SK-N-SH (cell line): ENCODE measurements at regions not wholly inside any gene's neighbourhood (a gene's known extent, or its start where the extent isn't known, plus 50 kb on each side); places are given as distances from the start of the nearest gene placed in this dataset.

Experiments used
- CTCF ChIA-PET: fragments of 300-600, 350-600 bp; formaldehyde crosslinking; extraction: SDS; loops from one replicate; lab custom pipeline; 2021; lab: Yijun Ruan, JAX
- POLR2A ChIA-PET: fragments of 350-600 bp; sonication (Branson Sonifier 250); formaldehyde crosslinking; extraction: SDS; loops from one replicate; lab custom pipeline; 2020; ENCODE audit warnings: antibody characterized with exemption, inconsistent platforms; lab: Yijun Ruan, JAX
- DNase-seq: peaks from one replicate; pipeline ENCODE4 v3.0.0; 2012
- H2AFZ ChIP-seq: fragments of 200-600 bp; sonication (generic); 2 replicates; pipeline ENCODE4 v1.8.1; 2016; ENCODE audit warnings: antibody characterized with exemption, mild to moderate bottlenecking, low read depth
- H3F3A ChIP-seq: fragments of 200-600 bp; sonication (generic); replicated peaks from 2 replicates; pipeline ENCODE3; 2016; ENCODE audit warnings: antibody characterized with exemption, mild to moderate bottlenecking; ENCODE audit not compliant: insufficient read depth
- H3K27ac ChIP-seq, 2 experiments: fragments of 200-500 bp in 1 of 2; fragments of 200-600 bp in 1 of 2; sonication (Bioruptor generic) in 1 of 2; sonication (generic), shearing (Covaris generic) in 1 of 2; 2 replicates each; pipeline versions ENCODE4 v1.5.1 to v1.6.1; 2014 to 2016; ENCODE audit warnings: low read depth in 2 of 2, inconsistent platforms in 1 of 2, low read length in 1 of 2, mild to moderate bottlenecking in 1 of 2, mixed read lengths in 1 of 2
- H3K27me3 ChIP-seq: fragments of 200-600 bp; sonication (generic), shearing (Covaris generic); 2 replicates; pipeline ENCODE4 v1.6.1; 2016; ENCODE audit warnings: mixed run types; ENCODE audit not compliant: insufficient read depth
- H3K36me3 ChIP-seq, 2 experiments: fragments of 200-500 bp in 1 of 2; fragments of 200-600 bp in 1 of 2; sonication (Bioruptor generic) in 1 of 2; sonication (generic) in 1 of 2; replicated peaks in 1 of 2; 2 replicates each; pipeline versions ENCODE3 to v1.5.1; 2014 to 2016; ENCODE audit warnings: low read length in 1 of 2, mild to moderate bottlenecking in 1 of 2; ENCODE audit not compliant: insufficient read depth in 2 of 2, control insufficient read depth in 1 of 2
- H3K4me1 ChIP-seq, 2 experiments: fragments of 200-500 bp in 1 of 2; fragments of 200-600 bp in 1 of 2; sonication (Bioruptor generic) in 1 of 2; sonication (generic), shearing (Covaris generic) in 1 of 2; 2 replicates each; pipeline versions ENCODE4 v1.5.1 to v1.6.1; 2014 to 2016; ENCODE audit warnings: low read depth in 1 of 2, low read length in 1 of 2, mixed run types in 1 of 2; ENCODE audit not compliant: insufficient read depth in 2 of 2, control insufficient read depth in 1 of 2
- H3K4me2 ChIP-seq: fragments of 200-600 bp; sonication (generic), shearing (Covaris generic); 2 replicates; pipeline ENCODE4 v1.6.1; 2017; ENCODE audit warnings: mixed run types
- H3K4me3 ChIP-seq, 2 experiments: fragments of 200-500 bp in 1 of 2; fragments of 200-600 bp in 1 of 2; sonication (Bioruptor generic) in 1 of 2; sonication (generic), shearing (Covaris generic) in 1 of 2; 2 replicates each; pipeline versions ENCODE4 v1.5.1 to v1.8.1; 2014 to 2016; ENCODE audit warnings: low read depth in 2 of 2, inconsistent platforms in 1 of 2, low read length in 1 of 2, mild to moderate bottlenecking in 1 of 2, mixed read lengths in 1 of 2, moderate library complexity in 1 of 2
- H3K79me2 ChIP-seq: fragments of 200-600 bp; sonication (generic); 2 replicates; pipeline ENCODE4 v1.8.1; 2017; ENCODE audit warnings: mild to moderate bottlenecking; ENCODE audit not compliant: insufficient read depth
- H3K9ac ChIP-seq: fragments of 200-600 bp; sonication (generic); 2 replicates; pipeline ENCODE4 v1.6.1; 2017; ENCODE audit warnings: mixed run types
- H3K9me2 ChIP-seq: fragments of 200-600 bp; sonication (generic); 2 replicates; pipeline ENCODE4 v1.6.1; 2017; ENCODE audit warnings: mixed run types
- H3K9me3 ChIP-seq: fragments of 200-600 bp; sonication (generic); 2 replicates; pipeline ENCODE4 v1.6.1; 2017; ENCODE audit warnings: mixed run types, mild to moderate bottlenecking, moderate library complexity
- H4K20me1 ChIP-seq: fragments of 200-600 bp; sonication (generic); 2 replicates; pipeline ENCODE4 v1.6.1; 2017; ENCODE audit warnings: mild to moderate bottlenecking, mixed run types; ENCODE audit not compliant: insufficient read depth
- EZH2phosphoT487 ChIP-seq: fragments of 200-600 bp; sonication (generic); IDR thresholded peaks from 2 replicates; pipeline ENCODE4 v1.6.1; 2017; ENCODE audit warnings: low read depth, mixed run types, mild to moderate bottlenecking, antibody characterized with exemption, moderate library complexity, borderline replicate concordance
- FOSL2 ChIP-seq: IDR thresholded peaks from 2 replicates; pipeline ENCODE4 v1.4.0; 2012; ENCODE audit warnings: low read depth, mild to moderate bottlenecking, moderate library complexity, borderline replicate concordance
- FOXJ3 ChIP-seq: sonication (generic); formaldehyde crosslinking; IDR thresholded peaks from 2 replicates; pipeline ENCODE4 v1.5.1; 2020; ENCODE audit warnings: mild to moderate bottlenecking, missing genetic modification reagents
- GATA2 ChIP-seq: sonication (generic); formaldehyde crosslinking; IDR thresholded peaks from 2 replicates; pipeline ENCODE4 v1.5.0; 2020; ENCODE audit warnings: mild to moderate bottlenecking, missing genetic modification reagents
- JUND ChIP-seq: IDR thresholded peaks from 2 replicates; pipeline ENCODE4 v1.4.0; 2012
- MEF2A ChIP-seq: IDR thresholded peaks from 2 replicates; pipeline ENCODE4 v1.4.0; 2012; ENCODE audit warnings: low read depth, borderline replicate concordance
- NRF1 ChIP-seq: IDR thresholded peaks from 2 replicates; pipeline ENCODE4 v1.6.1; 2012; ENCODE audit warnings: low read depth, mild to moderate bottlenecking, low read length
- POLR2AphosphoS5 ChIP-seq: IDR thresholded peaks from 2 replicates; pipeline ENCODE4 v1.6.1; 2012; ENCODE audit warnings: low read depth, low read length
- RFX5 ChIP-seq: IDR thresholded peaks from 2 replicates; pipeline ENCODE4 v1.6.1; 2012; ENCODE audit warnings: mild to moderate bottlenecking, improper control_type of control experiment, low read length
- RXRA ChIP-seq: IDR thresholded peaks from 2 replicates; pipeline ENCODE4 v1.4.0; 2012; ENCODE audit warnings: low read depth, mild to moderate bottlenecking, borderline replicate concordance
- TAF1 ChIP-seq: IDR thresholded peaks from 2 replicates; pipeline ENCODE4 v1.6.1; 2012; ENCODE audit warnings: low read depth, mild to moderate bottlenecking, low read length, moderate library complexity, borderline replicate concordance
- TCF12 ChIP-seq: IDR thresholded peaks from 2 replicates; pipeline ENCODE4 v1.4.0; 2012
- WGBS: methylation state at CpG from one replicate; pipeline ENCODE4 v1.1.6; 2017; ENCODE audit warnings: low lambda C conversion rate; 5-methylcytosine and 5-hydroxymethylcytosine counted together
- TF ChIP-seq, protein P1 (sequence below): IDR thresholded peaks from 2 replicates; pipeline ENCODE4; 2012
- TF ChIP-seq, protein P2 (sequence below): IDR thresholded peaks from 2 replicates; pipeline ENCODE4 v1.4.0; 2012; ENCODE audit warnings: low read depth, borderline replicate concordance
- TF ChIP-seq, protein P3 (sequence below): fragments of 150-350 bp; IDR thresholded peaks from 2 replicates; pipeline ENCODE4 v1.6.1; 2016; ENCODE audit warnings: mild to moderate bottlenecking, low read depth, low read length
- TF ChIP-seq, protein P4 (sequence below): fragments of 150-350 bp; IDR thresholded peaks from 2 replicates; pipeline ENCODE4 v1.6.1; 2017; ENCODE audit warnings: antibody characterized with exemption, low read length, low read depth, borderline replicate concordance
- TF ChIP-seq, protein P5 (sequence below): IDR thresholded peaks from 2 replicates; pipeline ENCODE4 v1.4.0; 2012; ENCODE audit warnings: low read depth, borderline replicate concordance

DNA sequence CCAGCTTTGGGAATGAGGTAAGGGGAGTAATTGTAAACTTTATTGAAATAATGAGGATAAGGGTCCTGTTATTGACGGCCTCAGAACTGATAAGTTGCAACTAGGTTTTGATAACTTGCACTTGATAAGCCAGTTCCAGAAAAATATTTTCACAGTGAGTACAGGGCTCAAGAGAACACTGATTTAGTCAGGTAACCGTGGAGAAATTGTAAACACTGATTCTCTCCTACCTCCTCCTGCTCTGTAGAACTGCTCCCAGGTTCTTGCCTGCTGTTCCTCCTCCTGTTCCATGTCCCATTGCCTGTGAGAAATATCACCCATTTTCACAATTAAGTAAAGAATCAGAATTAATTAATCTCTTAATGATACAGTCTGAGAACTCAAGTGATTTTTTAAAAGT lies 55.0 kb upstream of the CXXC4 start:
- no peak overlapping the region for H3K27ac ChIP-seq
- DNase-seq = no peak
- H3K27me3 ChIP-seq = no peaks in the 10 kb centered on the region
- H3F3A ChIP-seq = no peaks in the 10 kb centered on the region
- no peaks in the 10 kb centered on the region for H3K9me3 ChIP-seq
- ChIA-PET CTCF (no interaction called here), POLR2A (no interaction called here)
- WGBS = 2% methylated on average over 2 of the region's 2 CpGs
- H3K9me2 ChIP-seq = no peaks in the 10 kb centered on the region
- TF ChIP-seq POLR2AphosphoS5 (no peak), RXRA (no peak), FOSL2 (no peak), GATA2 (CRISPR knock-in tag) (no peak), FOXJ3 (CRISPR knock-in tag) (no peak), TCF12 (no peak), MEF2A (no peak), EZH2phosphoT487 (no peak), RFX5 (no peak), NRF1 (no peak), TAF1 (no peak), JUND (no peak)
- TF ChIP-seq, protein P1, sequence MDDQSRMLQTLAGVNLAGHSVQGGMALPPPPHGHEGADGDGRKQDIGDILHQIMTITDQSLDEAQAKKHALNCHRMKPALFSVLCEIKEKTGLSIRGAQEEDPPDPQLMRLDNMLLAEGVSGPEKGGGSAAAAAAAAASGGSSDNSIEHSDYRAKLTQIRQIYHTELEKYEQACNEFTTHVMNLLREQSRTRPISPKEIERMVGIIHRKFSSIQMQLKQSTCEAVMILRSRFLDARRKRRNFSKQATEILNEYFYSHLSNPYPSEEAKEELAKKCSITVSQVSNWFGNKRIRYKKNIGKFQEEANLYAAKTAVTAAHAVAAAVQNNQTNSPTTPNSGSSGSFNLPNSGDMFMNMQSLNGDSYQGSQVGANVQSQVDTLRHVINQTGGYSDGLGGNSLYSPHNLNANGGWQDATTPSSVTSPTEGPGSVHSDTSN = no peak
- TF ChIP-seq, protein P2, sequence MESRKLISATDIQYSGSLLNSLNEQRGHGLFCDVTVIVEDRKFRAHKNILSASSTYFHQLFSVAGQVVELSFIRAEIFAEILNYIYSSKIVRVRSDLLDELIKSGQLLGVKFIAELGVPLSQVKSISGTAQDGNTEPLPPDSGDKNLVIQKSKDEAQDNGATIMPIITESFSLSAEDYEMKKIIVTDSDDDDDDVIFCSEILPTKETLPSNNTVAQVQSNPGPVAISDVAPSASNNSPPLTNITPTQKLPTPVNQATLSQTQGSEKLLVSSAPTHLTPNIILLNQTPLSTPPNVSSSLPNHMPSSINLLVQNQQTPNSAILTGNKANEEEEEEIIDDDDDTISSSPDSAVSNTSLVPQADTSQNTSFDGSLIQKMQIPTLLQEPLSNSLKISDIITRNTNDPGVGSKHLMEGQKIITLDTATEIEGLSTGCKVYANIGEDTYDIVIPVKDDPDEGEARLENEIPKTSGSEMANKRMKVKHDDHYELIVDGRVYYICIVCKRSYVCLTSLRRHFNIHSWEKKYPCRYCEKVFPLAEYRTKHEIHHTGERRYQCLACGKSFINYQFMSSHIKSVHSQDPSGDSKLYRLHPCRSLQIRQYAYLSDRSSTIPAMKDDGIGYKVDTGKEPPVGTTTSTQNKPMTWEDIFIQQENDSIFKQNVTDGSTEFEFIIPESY = no peak
- TF ChIP-seq, protein P3, sequence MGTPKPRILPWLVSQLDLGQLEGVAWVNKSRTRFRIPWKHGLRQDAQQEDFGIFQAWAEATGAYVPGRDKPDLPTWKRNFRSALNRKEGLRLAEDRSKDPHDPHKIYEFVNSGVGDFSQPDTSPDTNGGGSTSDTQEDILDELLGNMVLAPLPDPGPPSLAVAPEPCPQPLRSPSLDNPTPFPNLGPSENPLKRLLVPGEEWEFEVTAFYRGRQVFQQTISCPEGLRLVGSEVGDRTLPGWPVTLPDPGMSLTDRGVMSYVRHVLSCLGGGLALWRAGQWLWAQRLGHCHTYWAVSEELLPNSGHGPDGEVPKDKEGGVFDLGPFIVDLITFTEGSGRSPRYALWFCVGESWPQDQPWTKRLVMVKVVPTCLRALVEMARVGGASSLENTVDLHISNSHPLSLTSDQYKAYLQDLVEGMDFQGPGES = no peak
- TF ChIP-seq, protein P4, sequence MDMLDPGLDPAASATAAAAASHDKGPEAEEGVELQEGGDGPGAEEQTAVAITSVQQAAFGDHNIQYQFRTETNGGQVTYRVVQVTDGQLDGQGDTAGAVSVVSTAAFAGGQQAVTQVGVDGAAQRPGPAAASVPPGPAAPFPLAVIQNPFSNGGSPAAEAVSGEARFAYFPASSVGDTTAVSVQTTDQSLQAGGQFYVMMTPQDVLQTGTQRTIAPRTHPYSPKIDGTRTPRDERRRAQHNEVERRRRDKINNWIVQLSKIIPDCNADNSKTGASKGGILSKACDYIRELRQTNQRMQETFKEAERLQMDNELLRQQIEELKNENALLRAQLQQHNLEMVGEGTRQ = no peak
- TF ChIP-seq, protein P5, sequence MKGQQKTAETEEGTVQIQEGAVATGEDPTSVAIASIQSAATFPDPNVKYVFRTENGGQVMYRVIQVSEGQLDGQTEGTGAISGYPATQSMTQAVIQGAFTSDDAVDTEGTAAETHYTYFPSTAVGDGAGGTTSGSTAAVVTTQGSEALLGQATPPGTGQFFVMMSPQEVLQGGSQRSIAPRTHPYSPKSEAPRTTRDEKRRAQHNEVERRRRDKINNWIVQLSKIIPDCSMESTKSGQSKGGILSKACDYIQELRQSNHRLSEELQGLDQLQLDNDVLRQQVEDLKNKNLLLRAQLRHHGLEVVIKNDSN = no peak
- no peaks in the 10 kb centered on the region for H4K20me1 ChIP-seq
- H3K4me2 ChIP-seq = no peak overlapping the region
- H3K4me1 ChIP-seq = no peaks in the 10 kb centered on the region
- no peak overlapping the region for H3K4me3 ChIP-seq
- no peaks in the 10 kb centered on the region for H3K79me2 ChIP-seq
- no peak overlapping the region for H2AFZ ChIP-seq
- no peaks in the 10 kb centered on the region for H3K36me3 ChIP-seq
- no peak overlapping the region for H3K9ac ChIP-seq
